HCT116 (cell line): ENCODE measurements at regions not wholly inside any gene's neighbourhood (a gene's known extent, or its start where the extent isn't known, plus 50 kb on each side); places are given as distances from the start of the nearest gene placed in this dataset.

Experiments
- JUND ChIP-seq: IDR thresholded peaks from 2 replicates; pipeline ENCODE4 v1.6.1; 2012
- POLR2A ChIP-seq: IDR thresholded peaks from 2 replicates; pipeline ENCODE4 v1.7.0; 2011; ENCODE audit warnings: borderline replicate concordance; ENCODE audit not compliant: insufficient read depth, insufficient read length; ENCODE audit errors: extremely low read depth
- POLR2AphosphoS5 ChIP-seq: IDR thresholded peaks from 2 replicates; pipeline ENCODE4 v1.6.1; 2011; ENCODE audit warnings: mild to moderate bottlenecking, low read depth, low read length, moderate library complexity
- YY1 ChIP-seq: IDR thresholded peaks from 2 replicates; pipeline ENCODE4 v1.6.1; 2011; ENCODE audit warnings: low read length, low read depth, moderate library complexity, mild to moderate bottlenecking; ENCODE audit not compliant: insufficient replicate concordance; ENCODE audit errors: extremely low read depth
- TF ChIP-seq, protein P1 (sequence below), 3 experiments: fragments of 200-600 bp in 1 of 3; sonication (generic) in 1 of 3; IDR thresholded peaks in 2 of 3; conservative IDR thresholded peaks in 1 of 3; 2 replicates each; pipeline ENCODE4 v1.5.1; 2012 to 2017; ENCODE audit warnings: low read depth in 2 of 3, low read length in 2 of 3, antibody characterized with exemption in 1 of 3, borderline replicate concordance in 1 of 3, control low read depth in 1 of 3, mild to moderate bottlenecking in 1 of 3, mixed read lengths in 1 of 3, mixed run types in 1 of 3, moderate library complexity in 1 of 3; ENCODE audit not compliant: insufficient read depth in 1 of 3
- TF ChIP-seq, protein P2 (sequence below): IDR thresholded peaks from 2 replicates; pipeline ENCODE4 v1.6.1; 2012

DNA sequence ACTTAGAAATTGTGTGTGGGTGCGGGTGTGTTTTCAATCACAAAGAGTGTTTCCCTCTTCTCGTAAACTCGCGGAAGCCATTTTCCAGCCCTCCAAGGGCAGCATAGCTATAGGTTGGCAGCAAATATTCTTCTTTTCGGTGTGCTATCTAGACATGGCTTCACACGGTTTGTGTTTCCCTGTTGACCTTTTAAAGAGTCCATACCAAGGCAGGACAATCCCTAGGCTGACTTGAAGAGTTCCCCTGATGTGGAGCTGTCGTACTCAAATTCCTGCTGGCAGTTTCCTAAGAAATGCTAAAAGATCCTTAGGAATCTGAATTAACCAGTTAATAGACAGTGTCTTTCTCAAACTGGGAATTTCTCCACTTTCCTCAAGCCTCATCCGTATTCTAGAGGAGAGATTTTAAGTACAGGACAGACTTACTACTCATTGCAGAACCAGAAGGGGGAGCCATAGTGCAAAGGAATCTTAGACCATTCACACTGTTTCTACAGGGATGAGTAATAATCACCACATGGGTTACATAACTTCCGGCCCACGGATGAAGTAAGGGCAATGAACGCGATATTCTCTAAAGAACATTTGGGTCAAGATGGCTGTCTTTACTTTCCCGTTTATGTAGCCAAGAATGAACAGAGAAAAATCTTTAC, 288.6 kb upstream of the ELAC2 start:
- TF ChIP-seq POLR2A = no peak
- TF ChIP-seq, protein P1, sequence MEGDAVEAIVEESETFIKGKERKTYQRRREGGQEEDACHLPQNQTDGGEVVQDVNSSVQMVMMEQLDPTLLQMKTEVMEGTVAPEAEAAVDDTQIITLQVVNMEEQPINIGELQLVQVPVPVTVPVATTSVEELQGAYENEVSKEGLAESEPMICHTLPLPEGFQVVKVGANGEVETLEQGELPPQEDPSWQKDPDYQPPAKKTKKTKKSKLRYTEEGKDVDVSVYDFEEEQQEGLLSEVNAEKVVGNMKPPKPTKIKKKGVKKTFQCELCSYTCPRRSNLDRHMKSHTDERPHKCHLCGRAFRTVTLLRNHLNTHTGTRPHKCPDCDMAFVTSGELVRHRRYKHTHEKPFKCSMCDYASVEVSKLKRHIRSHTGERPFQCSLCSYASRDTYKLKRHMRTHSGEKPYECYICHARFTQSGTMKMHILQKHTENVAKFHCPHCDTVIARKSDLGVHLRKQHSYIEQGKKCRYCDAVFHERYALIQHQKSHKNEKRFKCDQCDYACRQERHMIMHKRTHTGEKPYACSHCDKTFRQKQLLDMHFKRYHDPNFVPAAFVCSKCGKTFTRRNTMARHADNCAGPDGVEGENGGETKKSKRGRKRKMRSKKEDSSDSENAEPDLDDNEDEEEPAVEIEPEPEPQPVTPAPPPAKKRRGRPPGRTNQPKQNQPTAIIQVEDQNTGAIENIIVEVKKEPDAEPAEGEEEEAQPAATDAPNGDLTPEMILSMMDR (IDR thresholded peaks at IDR 0.05 in 2 of 3, conservative IDR thresholded peaks at IDR 0.05 in 1 of 3; ENCODE audit: borderline replicate concordance in 1 of 3, insufficient read depth in 1 of 3, low read depth in 2 of 3, low read length in 2 of 3) = peak; percentile 29 to 85 (median 78); a peak in 5 of 6 replicates
- TF ChIP-seq JUND = peak; percentile 24; the same call in 1 of the 2 replicates
- no peak for TF ChIP-seq YY1
- TF ChIP-seq POLR2AphosphoS5 = no peak
- TF ChIP-seq, protein P2, sequence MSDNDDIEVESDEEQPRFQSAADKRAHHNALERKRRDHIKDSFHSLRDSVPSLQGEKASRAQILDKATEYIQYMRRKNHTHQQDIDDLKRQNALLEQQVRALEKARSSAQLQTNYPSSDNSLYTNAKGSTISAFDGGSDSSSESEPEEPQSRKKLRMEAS = no peak
